Small intestine (tissue), 7 donors: ENCODE measurements at regions not wholly inside any gene's neighbourhood (a gene's known extent, or its start where the extent isn't known, plus 50 kb on each side); places are given as distances from the start of the nearest gene placed in this dataset.

Experiments used
- DNase-seq, 2 donors: peaks; one replicate each; pipeline versions ENCODE4 v3.0.0 to v3.0.0-alpha.2; 2013
- FAIRE-seq: peaks from 2 replicates; lab custom pipeline; 2012; peaks lifted over from hg19 to GRCh38; lab: Jason Lieb, UNC
- H3K27ac ChIP-seq, 3 donors: one replicate each; pipeline ENCODE4 v1.5.1; 2013; ENCODE audit warnings: low read length in 2 of 3, mild to moderate bottlenecking in 2 of 3, control low read depth in 1 of 3, inconsistent platforms in 1 of 3, low read depth in 1 of 3, moderate library complexity in 1 of 3
- H3K27me3 ChIP-seq, 3 donors: one replicate each; pipeline ENCODE4 v1.6.1; 2013; ENCODE audit warnings: low read length in 3 of 3, inconsistent platforms in 1 of 3; ENCODE audit not compliant: control insufficient read depth in 3 of 3, insufficient read depth in 3 of 3
- H3K36me3 ChIP-seq, 3 donors: one replicate each; pipeline ENCODE4 v1.6.1; 2013; ENCODE audit warnings: low read length in 3 of 3, inconsistent platforms in 1 of 3, low read depth in 1 of 3, mild to moderate bottlenecking in 1 of 3, moderate library complexity in 1 of 3; ENCODE audit not compliant: control insufficient read depth in 3 of 3, insufficient read depth in 2 of 3
- H3K4me1 ChIP-seq, 3 donors: one replicate each; pipeline ENCODE4 v1.6.1; 2013; ENCODE audit warnings: low read length in 2 of 3, inconsistent platforms in 1 of 3, low read depth in 1 of 3, mild to moderate bottlenecking in 1 of 3, moderate library complexity in 1 of 3; ENCODE audit not compliant: control insufficient read depth in 3 of 3, insufficient read depth in 2 of 3
- H3K4me3 ChIP-seq, 3 donors: one replicate each; pipeline ENCODE4 v1.5.1; 2013; ENCODE audit warnings: low read length in 3 of 3, control low read depth in 1 of 3, inconsistent platforms in 1 of 3, low read depth in 1 of 3, mild to moderate bottlenecking in 1 of 3, moderate library complexity in 1 of 3
- H3K9me3 ChIP-seq, 2 donors: one replicate each; pipeline ENCODE4 v1.6.1; 2013; ENCODE audit warnings: low read depth in 1 of 2, low read length in 1 of 2; ENCODE audit not compliant: control insufficient read depth in 2 of 2, insufficient read depth in 1 of 2
- WGBS, 3 donors: extraction: QIAGEN DNeasy Blood & Tissue Kit; methylation state at CpG; one replicate each; pipeline ENCODE4 v1.1.7; 2013; 5-methylcytosine and 5-hydroxymethylcytosine counted together
- donor health status: healthy with polysubstance abuse.
- donor health status: control.
- donor health status: control.
- donor health status: Bipolar disorder and iron deficiency.
- donor health status: healthy.

DNA sequence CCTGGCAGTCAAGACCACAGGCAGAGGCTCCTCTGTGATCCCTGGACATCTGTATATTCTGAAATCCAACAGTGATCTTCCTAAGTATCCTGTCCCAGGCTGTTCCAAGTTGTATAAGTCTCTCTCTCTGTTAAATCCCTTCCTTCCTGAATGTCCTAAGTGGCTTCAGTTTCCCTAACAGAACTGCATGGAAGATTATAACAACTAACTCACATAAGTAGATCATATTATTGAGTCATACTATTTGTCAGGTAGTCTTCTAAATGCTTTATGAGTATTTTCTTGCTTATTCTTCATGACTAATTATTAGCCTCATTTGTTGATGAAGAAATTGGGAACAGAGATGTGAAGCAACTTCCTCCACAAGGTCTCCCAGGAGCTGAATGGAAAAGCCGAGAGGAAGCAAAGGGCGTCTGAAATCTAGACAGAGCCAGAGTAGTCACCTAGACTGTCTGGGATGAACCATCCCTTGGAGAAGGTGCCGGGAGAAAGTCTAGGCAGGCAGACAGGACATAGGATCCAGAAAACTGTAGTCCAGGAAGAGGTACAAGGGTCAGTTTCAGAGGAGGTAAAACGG, 93.2 kb upstream of the FAT3 start:
- no peak overlapping the region for H3K4me3 ChIP-seq
- WGBS, 3 donors = 45 to 78% (median 50%) methylated on average over 4 of the region's 4 CpGs
- H3K36me3 ChIP-seq = no peaks in the 10 kb centered on the region
- H3K4me1 ChIP-seq = no peaks in the 10 kb centered on the region
- no peak for DNase-seq
- H3K9me3 ChIP-seq = no peaks in the 10 kb centered on the region
- H3K27ac ChIP-seq = no peak overlapping the region
- no peak for FAIRE-seq
- no peaks in the 10 kb centered on the region for H3K27me3 ChIP-seq

DNA sequence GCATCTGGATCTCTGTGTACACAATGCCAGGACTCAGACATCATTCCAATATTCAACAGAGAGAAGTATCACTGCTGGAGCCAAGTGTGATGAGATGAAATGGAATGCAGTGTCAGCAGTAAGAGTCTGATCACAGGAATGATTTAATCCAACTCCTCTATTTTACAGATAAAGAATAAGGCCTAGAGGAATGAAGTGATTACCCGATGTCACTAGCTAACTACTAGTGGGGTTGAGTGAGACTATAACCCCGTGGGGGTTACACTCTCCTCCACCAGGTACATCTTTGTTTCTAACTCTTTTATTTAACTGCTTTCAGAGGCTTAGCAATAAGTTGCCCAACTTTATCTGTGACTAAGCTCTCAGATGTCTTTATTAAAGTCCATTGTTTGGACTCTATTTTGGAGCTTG, 94.2 kb upstream of the FAT3 start:
- no peak overlapping the region for H3K27ac ChIP-seq
- FAIRE-seq = no peak
- no peak for DNase-seq
- 39 to 51% (median 45%) methylated on average over 2 of the region's 2 CpGs for WGBS, 3 donors
- no peaks in the 10 kb centered on the region for H3K36me3 ChIP-seq
- H3K4me1 ChIP-seq = no peaks in the 10 kb centered on the region
- no peaks in the 10 kb centered on the region for H3K9me3 ChIP-seq
- H3K27me3 ChIP-seq = no peaks in the 10 kb centered on the region
- no peak overlapping the region for H3K4me3 ChIP-seq

DNA sequence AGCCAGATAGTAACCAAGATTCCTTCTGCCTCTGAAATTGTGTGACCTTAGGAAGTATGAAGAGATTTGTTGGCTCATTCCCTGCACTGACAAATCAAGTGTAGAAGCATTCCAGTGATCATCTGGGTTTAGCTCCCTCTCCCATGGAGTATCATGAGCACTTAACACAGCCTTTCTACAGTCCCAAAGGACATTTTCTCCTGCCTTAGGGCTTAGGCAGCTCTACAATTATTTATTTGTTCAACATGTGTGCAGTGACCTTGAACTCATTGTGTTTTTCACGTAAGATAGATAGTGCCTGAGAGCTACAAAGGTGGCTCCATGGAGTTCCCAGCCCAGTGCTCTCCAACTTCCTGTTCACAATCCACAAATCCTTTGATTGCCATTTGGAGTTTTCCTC, 94.8 kb upstream of the FAT3 start:
- no peaks in the 10 kb centered on the region for H3K9me3 ChIP-seq
- H3K4me3 ChIP-seq = no peak overlapping the region

DNA sequence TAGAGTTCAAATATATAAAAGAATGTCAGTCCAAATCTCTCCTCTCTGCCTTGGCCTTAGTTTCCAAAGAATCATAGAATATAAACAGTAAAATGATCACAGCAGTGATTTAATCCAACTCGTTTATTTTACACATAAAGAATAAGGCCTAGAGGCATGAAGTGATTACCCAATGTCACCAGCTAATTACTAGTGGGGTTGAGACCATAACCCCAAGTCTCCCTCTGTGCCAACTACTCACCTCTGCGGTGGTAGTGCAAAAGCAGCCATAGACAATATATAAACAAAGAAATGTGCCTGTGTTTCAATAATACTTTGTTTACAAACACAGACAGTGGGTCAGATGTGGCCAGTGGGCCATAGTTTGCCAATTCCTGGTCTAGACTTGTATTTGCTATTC, 96.6 kb upstream of the FAT3 start:
- H3K27ac ChIP-seq = no peak overlapping the region
- no peaks in the 10 kb centered on the region for H3K36me3 ChIP-seq
- no peaks in the 10 kb centered on the region for H3K4me1 ChIP-seq
- no peaks in the 10 kb centered on the region for H3K27me3 ChIP-seq
- H3K9me3 ChIP-seq = no peaks in the 10 kb centered on the region
- DNase-seq (no peak), FAIRE-seq (no peak)
- WGBS, 3 donors = 65 to 77% (median 69%) methylated on average over 2 of the region's 2 CpGs
- H3K4me3 ChIP-seq = no peak overlapping the region

More for the DNA sequence above, 94.8 kb upstream of the FAT3 start:
- no peaks in the 10 kb centered on the region for H3K36me3 ChIP-seq
- no peak overlapping the region for H3K27ac ChIP-seq
- FAIRE-seq (no peak), DNase-seq (no peak)
- WGBS, 3 donors = 31 to 57% (median 33%) methylated on average over 1 of the region's 1 CpG
- H3K4me1 ChIP-seq = no peaks in the 10 kb centered on the region
- H3K27me3 ChIP-seq = no peaks in the 10 kb centered on the region

DNA sequence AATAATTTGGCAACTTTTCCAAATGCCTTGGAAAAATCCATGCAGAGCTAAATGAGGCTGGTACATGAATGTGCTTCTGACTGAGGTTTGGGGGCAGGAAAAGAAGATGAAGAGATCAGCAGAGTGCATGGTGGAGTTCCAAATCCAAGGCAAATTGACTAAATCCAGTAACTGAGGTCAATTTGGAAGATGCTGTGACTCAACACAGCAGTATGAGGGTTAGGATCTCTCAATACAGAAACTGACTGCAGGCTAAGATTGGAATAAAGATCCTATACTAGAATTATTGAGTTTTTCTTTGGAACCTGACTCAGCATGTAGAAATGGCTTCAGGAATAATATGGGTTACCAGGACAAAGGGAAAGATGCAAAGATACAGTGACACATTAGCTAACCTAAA, 99.3 kb upstream of the FAT3 start:
- H3K4me3 ChIP-seq = no peak overlapping the region
- H3K4me1 ChIP-seq = no peaks in the 10 kb centered on the region
- no peak overlapping the region for H3K27ac ChIP-seq
- H3K36me3 ChIP-seq = no peaks in the 10 kb centered on the region
- peaks cover 0 to 6% of the 10 kb centered on the region in 2 donors for H3K9me3 ChIP-seq
- DNase-seq (no peak), FAIRE-seq (no peak)
- H3K27me3 ChIP-seq = no peaks in the 10 kb centered on the region

DNA sequence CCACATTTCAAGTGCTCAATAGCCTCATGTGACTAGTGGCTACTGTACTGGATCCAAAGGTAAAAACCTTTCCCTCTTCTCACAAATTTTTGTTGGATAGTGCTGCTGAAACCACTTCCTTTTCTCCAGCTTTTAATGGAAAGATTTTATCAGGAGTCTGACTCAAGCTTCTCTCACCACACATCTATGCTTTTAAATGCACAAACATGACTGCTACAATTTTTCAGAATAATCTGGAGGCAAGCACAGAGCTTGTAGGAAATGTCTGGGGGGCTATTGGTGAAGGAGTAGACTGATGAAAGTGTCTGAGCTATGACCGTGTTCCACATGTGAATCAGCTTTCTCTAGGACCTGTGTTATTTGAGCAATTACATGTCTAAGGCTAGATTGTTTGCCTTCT, 101.1 kb upstream of the FAT3 start:
- H3K27ac ChIP-seq = no peak overlapping the region
- no peaks in the 10 kb centered on the region for H3K27me3 ChIP-seq
- no peak overlapping the region for H3K4me3 ChIP-seq
- 23 to 42% (median 30%) methylated on average over 1 of the region's 1 CpG for WGBS, 3 donors
- H3K9me3 ChIP-seq = peaks cover 0 to 10% of the 10 kb centered on the region in 2 donors
- no peak for DNase-seq
- H3K4me1 ChIP-seq = no peaks in the 10 kb centered on the region
- FAIRE-seq = no peak
- no peaks in the 10 kb centered on the region for H3K36me3 ChIP-seq

DNA sequence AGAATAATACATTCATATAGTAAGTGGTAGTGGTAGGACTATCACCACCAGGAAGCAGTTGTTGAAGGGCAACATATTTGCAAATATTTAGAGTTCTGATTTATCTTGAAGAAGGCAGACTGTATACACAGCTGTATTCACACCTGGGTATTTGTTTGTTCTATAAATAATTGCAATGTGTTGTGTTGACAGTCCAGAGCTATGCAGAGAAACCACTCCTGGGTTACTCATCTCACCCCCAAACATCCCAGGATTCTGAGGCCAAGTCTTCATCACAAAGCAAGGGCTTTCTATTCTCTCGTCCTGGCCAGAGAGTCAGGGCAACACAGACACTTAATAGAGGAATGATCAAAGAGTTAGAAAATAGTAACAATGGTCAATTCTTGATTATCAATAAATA, 102.1 kb upstream of the FAT3 start:
- no peak overlapping the region for H3K4me3 ChIP-seq
- H3K36me3 ChIP-seq = no peaks in the 10 kb centered on the region
- H3K9me3 ChIP-seq = peaks cover 0 to 10% of the 10 kb centered on the region in 2 donors
- WGBS, 3 donors = 38 to 51% (median 43%) methylated on average over 1 of the region's 1 CpG
- no peaks in the 10 kb centered on the region for H3K4me1 ChIP-seq
- H3K27me3 ChIP-seq = no peaks in the 10 kb centered on the region
- FAIRE-seq = no peak
- DNase-seq = no peak
- no peak overlapping the region for H3K27ac ChIP-seq

DNA sequence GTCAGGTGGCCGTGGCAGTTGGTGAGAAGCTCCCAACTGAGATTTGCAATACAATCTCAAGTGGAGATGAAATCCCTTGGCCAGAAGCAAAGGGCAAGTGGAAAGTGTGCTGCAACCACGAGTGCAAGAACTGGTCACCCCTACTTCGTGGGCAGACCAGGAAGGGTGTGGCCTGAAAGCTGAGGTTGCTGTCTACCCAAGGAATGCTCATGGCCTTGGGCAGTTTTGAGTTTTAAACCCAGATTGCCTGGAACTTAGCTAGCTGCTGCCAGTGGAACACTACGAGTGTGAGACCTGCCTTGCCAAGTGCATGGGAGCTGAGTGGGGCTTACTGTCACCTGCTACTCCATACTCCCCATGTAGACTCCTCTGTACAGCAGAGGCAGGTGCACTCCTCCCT, 113.3 kb upstream of the FAT3 start:
- WGBS, 3 donors = 53 to 69% (median 56%) methylated on average over 4 of the region's 4 CpGs
- Histone ChIP-seq H3K4me3 (no peak overlapping the region), H3K36me3 (no peaks in the 10 kb centered on the region), H3K27ac (no peak overlapping the region), H3K9me3 (peaks cover 1 to 4% of the 10 kb centered on the region in 2 donors), H3K27me3 (no peaks in the 10 kb centered on the region), H3K4me1 (no peaks in the 10 kb centered on the region)
- FAIRE-seq = no peak
- no peak for DNase-seq

DNA sequence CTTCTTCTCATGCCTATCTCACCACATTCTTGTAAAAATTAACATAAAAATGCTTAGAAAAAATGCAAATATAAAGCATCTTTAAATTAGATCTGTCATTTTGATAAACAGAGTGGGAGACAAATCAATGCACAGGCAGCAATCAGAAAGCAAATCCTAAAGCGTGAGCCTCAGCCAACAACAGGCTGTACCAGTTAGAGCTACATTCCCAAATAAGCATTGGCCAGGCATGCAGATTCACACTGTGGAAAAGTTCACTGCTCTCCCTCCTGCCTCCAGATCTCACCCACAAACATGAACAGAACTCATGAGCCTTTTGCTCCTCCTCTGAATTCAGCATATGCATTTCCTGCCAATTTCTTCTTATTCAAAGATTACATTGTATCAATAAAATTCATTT, 115.2 kb upstream of the FAT3 start:
- DNase-seq = no peak
- Histone ChIP-seq H3K36me3 (no peaks in the 10 kb centered on the region), H3K9me3 (peaks cover 1 to 4% of the 10 kb centered on the region in 2 donors), H3K4me1 (no peaks in the 10 kb centered on the region), H3K4me3 (no peak overlapping the region), H3K27ac (no peak overlapping the region), H3K27me3 (no peaks in the 10 kb centered on the region)
- FAIRE-seq = no peak
- 46 to 63% (median 58%) methylated on average over 1 of the region's 1 CpG for WGBS, 3 donors
